UCSD-AML1 (cell line): ENCODE measurements at regions not wholly inside any gene's neighbourhood (a gene's known extent, or its start where the extent isn't known, plus 50 kb on each side); places are given as distances from the start of the nearest gene placed in this dataset.

Source experiments
- DNase-seq: peaks from one replicate; lab custom pipeline; 2025; ENCODE audit not compliant: unreplicated experiment; lab: John Stamatoyannopoulos, UW

DNA sequence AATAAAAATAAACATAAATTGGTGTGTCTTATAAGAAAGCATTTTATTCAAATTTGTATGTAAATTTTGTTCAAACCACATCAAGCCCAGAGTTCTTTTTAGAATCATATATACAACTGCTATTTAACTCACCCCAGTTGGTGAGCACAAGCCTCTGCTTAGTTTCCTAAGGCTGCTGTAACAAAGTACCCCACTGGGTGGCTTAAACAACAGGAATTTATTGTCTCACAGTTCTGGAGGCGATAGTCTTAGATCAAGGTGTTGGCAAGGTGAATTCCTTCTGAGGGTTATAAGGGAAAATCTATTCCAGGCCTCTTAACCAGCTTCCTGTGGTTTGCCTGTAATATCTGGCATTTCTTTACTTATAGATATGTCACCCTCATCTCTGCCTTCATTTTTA is 1133.5 kb downstream of the OLFM4 start:
- no peak for DNase-seq

DNA sequence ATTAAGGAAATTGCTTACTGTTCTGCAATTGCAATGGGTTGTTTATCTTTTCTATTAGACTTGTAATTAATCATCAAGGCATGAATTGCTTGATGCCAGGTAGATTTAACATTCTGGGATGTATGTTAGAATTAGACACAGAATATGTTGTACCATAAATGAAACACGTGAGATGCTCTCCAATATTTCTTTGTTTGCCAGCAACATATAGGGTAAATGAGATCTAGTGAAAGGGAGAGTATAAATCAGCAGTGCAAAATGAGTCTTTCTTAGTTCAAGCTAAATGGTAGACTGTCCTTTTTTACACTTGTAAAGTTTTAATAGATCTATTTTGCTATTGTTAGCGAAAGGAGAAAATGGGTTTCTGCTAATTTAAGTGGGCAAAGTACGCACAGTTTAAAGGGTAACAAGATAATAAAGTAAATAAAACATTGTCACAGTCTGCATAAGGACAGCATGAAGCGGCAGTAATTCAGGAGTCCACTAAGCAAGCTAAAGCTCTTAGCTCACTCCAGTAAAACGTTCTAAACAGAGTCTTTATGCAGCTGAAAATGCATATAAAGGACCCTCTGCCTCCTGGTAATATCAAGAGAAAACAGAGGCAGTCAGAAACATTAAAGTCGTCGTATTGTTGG is 1137.1 kb downstream of the OLFM4 start:
- no peak for DNase-seq

GRCh38 chr13:54173996-54174395 is 1145.4 kb downstream of the OLFM4 start:
- no peak for DNase-seq

- DNase-seq: no peak
These were observed 1146.9 kb downstream of the OLFM4 start for GRCh38 chr13:54175466-54175865.

DNA sequence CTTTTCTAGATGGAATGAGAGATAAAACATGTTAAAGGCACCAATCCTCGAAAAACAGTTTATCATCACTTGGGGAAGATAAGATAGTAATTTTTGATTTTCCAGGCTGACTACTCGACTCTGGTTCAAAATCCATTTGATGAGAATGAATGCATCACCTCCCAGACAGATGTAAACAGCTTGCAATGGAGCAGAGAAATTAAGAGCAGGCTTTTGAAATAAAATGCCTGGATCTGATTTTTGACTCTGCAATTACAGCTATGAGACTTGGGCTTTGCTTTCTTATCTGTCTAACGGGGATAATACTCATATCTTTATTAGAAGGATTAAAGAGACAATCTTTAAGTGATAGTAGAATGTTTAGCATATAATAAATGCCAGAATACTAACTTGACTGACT is 1148.9 kb downstream of the OLFM4 start:
- DNase-seq: no peak

- no peak for DNase-seq
These were observed 1154.6 kb downstream of the OLFM4 start for GRCh38 chr13:54183166-54183565.

- no peak for DNase-seq
These were observed 1155.1 kb downstream of the OLFM4 start for GRCh38 chr13:54183728-54184127.

DNA sequence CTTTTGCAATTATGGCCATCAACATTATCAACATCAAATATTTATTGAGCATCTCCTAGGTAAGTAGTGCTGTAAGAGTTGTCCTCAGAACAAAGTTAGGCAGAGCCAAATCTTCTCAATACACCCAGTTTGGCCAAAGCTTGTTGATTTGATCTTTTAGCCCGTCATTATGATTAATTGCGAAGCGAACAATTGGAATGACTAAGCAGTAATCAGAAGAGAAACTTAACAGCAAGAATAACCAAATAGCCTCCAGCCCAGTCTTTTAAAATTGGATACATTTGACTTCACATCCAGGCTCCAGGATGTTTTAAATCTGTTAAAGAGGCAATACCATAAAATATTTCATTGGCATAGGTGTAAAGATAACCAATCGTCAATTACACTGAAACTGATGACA is 1156.0 kb downstream of the OLFM4 start:
- no peak for DNase-seq

- DNase-seq: no peak
These were observed 1156.5 kb downstream of the OLFM4 start for GRCh38 chr13:54185101-54185500.

DNA sequence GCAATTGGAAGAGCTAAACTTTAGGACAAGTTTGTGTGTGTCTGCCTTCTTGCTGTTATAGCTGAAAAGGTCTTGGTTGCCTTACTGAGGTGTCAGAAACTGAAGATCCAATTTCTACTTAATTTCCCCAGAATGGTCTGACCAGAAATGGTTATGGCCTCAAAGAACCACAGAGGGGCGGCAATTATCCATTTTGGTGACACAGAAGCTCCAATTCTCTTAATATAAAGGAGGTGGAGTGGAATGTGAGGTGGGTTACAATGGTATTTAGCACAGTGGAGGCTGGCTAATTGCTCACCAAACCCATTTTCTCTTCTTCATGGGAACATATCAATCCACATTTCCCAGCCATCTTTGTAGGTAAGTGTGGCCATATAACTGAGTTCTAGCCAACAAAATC is 1157.2 kb downstream of the OLFM4 start:
- no peak for DNase-seq

GRCh38 chr13:54187461-54187860 is 1158.8 kb downstream of the OLFM4 start:
- DNase-seq: no peak

GRCh38 chr13:54194233-54195024 is 1165.8 kb downstream of the OLFM4 start:
- DNase-seq: no peak

GRCh38 chr13:54196684-54197083 is 1168.1 kb downstream of the OLFM4 start:
- no peak for DNase-seq

DNA sequence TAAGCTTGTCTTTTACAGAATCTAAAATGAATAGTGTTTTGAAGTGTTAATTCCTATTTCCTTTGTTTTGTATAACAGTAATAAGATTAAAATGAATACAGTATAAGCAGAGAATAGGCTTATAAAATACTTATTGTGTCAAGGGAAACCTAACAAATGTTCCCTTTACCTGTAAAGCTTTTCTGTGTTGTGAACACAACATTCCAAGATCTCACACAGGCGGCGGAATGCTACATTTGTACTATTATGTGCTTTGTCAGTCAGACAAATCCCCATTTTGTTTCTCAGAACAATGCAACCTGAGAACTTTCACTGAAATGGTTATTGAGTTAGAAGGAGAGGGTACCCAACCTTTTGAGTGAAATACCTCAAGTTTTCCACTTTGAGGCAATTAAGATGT is 1170.3 kb downstream of the OLFM4 start:
- no peak for DNase-seq

DNA sequence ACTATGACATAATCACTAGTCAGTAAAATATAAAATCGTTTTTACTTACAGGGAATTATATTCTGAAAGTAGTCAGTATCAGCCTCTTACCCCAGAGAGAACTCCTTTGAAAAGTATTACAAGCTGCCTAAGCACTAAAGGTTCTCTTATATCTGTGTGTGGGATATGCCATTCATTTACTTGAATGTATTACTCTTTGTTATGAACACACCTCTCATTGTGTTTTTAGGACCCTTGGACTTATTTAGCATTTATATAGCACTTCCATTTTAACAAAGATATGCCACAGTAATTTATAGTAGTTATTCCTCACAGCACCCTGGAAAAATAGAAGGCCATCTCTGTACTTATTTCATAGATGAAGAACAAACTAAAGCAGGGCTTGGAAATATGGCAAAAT is 1178.0 kb downstream of the OLFM4 start:
- no peak for DNase-seq

GRCh38 chr13:54210397-54211049 is 1181.9 kb downstream of the OLFM4 start:
- no peak for DNase-seq

DNA sequence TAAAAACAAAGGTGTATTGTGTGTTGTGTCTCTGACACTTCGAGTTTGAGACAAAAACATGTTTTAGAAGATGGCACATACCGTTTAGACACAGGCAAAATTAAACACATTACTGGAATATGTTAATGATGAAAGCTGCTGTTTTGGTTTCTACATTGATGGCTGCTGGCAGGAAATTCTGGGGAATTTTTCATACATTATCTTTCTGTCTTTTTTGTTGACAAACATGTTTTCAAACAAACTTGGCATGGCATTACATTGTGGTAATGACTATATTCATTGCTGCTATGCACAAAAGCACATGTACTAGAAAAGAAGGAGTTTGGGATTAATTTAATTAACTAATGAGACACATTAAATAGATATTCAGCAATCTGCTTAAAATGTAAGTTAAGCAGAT is 1187.6 kb downstream of the OLFM4 start:
- no peak for DNase-seq

DNA sequence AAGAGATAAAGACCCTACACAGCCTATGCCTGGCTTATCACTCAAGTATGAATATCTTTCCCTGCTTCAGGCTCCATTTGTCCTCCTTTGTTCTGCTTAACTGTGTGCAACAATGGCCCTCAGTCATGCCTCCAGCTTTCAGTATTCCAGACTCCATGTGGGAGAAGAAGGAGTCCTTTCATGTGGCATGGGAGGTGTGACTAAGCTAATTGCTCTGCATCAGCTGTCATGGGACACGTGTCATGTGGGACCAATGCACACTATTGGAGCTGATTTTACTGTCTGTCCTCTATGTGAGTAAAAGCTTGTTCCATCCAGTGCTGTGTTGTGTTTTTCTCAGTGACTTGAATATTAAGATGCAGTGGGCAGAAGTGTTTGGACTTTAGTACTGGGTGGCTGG is 1198.3 kb downstream of the OLFM4 start:
- DNase-seq: no peak

DNA sequence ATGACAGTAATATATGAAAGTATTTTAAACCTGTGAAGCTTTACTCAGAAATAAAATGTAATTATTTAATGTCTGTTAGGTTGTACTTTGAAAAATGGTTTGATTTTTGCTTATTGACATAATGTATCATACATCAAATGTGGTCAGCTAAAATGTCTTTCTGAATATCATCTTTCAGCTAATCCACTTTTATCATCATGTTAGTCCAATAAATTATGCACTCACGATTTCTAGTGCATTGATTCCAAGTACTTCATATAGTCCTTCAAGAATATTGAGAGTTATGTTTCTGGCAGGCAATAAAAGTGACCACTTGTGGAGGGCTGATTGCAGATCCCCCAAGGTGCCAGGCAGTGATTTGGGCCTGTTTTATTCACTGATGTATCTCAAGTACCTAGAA is 1204.1 kb downstream of the OLFM4 start:
- no peak for DNase-seq

DNA sequence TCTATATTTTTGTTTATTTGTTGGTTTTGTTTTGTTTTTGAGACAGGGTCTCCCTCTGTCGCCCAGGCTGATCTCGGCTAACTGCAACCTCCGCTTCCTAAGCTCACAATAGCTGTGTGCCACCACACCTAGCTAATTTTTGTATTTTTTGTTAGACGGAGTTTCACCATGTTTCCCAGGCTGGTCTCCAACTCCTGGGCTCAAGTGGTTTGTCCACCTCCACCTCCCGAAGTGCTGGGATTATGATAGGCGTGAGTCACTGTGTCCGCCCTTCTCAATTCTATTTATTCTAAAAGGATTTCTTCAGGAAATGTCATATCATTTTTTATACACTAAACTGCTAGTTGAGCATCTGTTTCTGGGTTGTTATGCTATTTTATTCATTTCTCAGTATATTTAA is 1206.0 kb downstream of the OLFM4 start:
- DNase-seq: no peak

GRCh38 chr13:54241719-54242118 is 1213.1 kb downstream of the OLFM4 start:
- DNase-seq: no peak

DNA sequence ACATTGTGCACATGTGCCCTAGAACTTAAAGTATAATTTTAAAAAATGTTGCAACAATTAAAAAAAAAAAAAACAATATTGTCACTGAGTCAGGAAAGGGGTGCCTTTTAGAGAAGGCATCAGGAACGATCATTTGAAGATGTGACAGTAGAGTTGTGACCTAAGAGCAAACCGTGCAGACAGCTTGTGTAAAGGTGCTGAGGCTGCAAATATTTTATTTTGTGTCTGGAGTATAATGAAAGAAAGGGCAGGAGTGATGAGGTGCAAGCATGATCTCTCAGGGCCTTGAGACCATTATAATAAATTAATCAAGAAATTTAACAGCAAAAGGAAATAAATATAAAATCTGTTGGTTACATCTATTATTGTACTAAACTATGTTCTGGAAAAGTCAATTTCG is 1219.7 kb downstream of the OLFM4 start:
- no peak for DNase-seq
